Astrocyte (in vitro differentiated cells and primary cell): ENCODE measurements at regions not wholly inside any gene's neighbourhood (a gene's known extent, or its start where the extent isn't known, plus 50 kb on each side); places are given as distances from the start of the nearest gene placed in this dataset.
A peak's percentile ranks its signal among the peaks of the same experiment; 100 is the strongest.

Source experiments
- DNase-seq: peaks from one replicate; pipeline ENCODE4 v3.0.0-alpha.2; 2010; ENCODE audit warnings: low read depth
- FAIRE-seq: peaks from 2 replicates; lab custom pipeline; 2011; peaks lifted over from hg19 to GRCh38; lab: Jason Lieb, UNC
- H2AFZ ChIP-seq: 2 replicates; pipeline ENCODE4 v1.6.0; 2012; ENCODE audit warnings: low read depth, low read length, inconsistent platforms
- H3K27ac ChIP-seq: 2 replicates; pipeline ENCODE4 v1.5.1; 2011; ENCODE audit warnings: low read depth, low read length, inconsistent platforms
- H3K27me3 ChIP-seq: 2 replicates; pipeline ENCODE4 v1.6.0; 2011; ENCODE audit warnings: low read length, inconsistent platforms; ENCODE audit not compliant: insufficient read depth
- H3K36me3 ChIP-seq: 2 replicates; pipeline ENCODE4 v1.5.1; 2011; ENCODE audit warnings: low read length, inconsistent platforms; ENCODE audit not compliant: insufficient read depth
- H3K4me1 ChIP-seq: 2 replicates; pipeline ENCODE4 v1.5.1; 2011; ENCODE audit warnings: low read length, inconsistent platforms; ENCODE audit not compliant: insufficient read depth
- H3K4me2 ChIP-seq: 2 replicates; pipeline ENCODE4 v1.6.0; 2012; ENCODE audit warnings: low read length, inconsistent platforms
- H3K4me3 ChIP-seq: 2 replicates; pipeline ENCODE4 v1.5.1; 2011; ENCODE audit warnings: low read depth, mild to moderate bottlenecking, low read length, inconsistent platforms; ENCODE audit not compliant: insufficient read depth
- H3K79me2 ChIP-seq: 2 replicates; pipeline ENCODE4 v1.6.0; 2012; ENCODE audit warnings: mild to moderate bottlenecking, low read length, inconsistent platforms; ENCODE audit not compliant: insufficient read depth
- H3K9ac ChIP-seq: 2 replicates; pipeline ENCODE4 v1.6.0; 2012; ENCODE audit warnings: mild to moderate bottlenecking, low read length, inconsistent platforms
- H3K9me3 ChIP-seq: 2 replicates; pipeline ENCODE4 v1.5.1; 2012; ENCODE audit warnings: low read depth, mild to moderate bottlenecking, low read length, inconsistent platforms; ENCODE audit not compliant: insufficient read depth
- H4K20me1 ChIP-seq: 2 replicates; pipeline ENCODE4 v1.6.0; 2012; ENCODE audit warnings: low read length, inconsistent platforms; ENCODE audit not compliant: insufficient read depth
- H3K27ac Mint-ChIP-seq: one replicate; pipeline ENCODE4 v1.8.0; 2021; ENCODE audit warnings: mild to moderate bottlenecking, mixed read lengths; ENCODE audit not compliant: unreplicated experiment
- H3K27me3 Mint-ChIP-seq: one replicate; pipeline ENCODE4 v1.8.0; 2021; ENCODE audit warnings: low read depth, mixed read lengths; ENCODE audit not compliant: unreplicated experiment
- H3K36me3 Mint-ChIP-seq: one replicate; pipeline ENCODE4 v1.8.0; 2021; ENCODE audit warnings: low read depth, mixed read lengths; ENCODE audit not compliant: unreplicated experiment
- H3K4me1 Mint-ChIP-seq: one replicate; pipeline ENCODE4 v1.8.0; 2021; ENCODE audit warnings: low read depth, mixed read lengths; ENCODE audit not compliant: unreplicated experiment
- H3K4me3 Mint-ChIP-seq: one replicate; pipeline ENCODE4 v1.8.0; 2021; ENCODE audit warnings: mild to moderate bottlenecking, moderate library complexity, mixed read lengths; ENCODE audit not compliant: unreplicated experiment
- H3K9me3 Mint-ChIP-seq: one replicate; pipeline ENCODE4 v1.8.0; 2021; ENCODE audit warnings: mild to moderate bottlenecking, mixed read lengths; ENCODE audit not compliant: unreplicated experiment
- CTCF ChIP-seq: IDR thresholded peaks from 2 replicates; pipeline ENCODE4 v1.5.1; 2011; ENCODE audit warnings: low read depth, mild to moderate bottlenecking, inconsistent platforms, low read length, moderate library complexity; ENCODE audit not compliant: insufficient read depth
- EZH2 ChIP-seq: IDR thresholded peaks from 2 replicates; pipeline ENCODE4 v1.6.1; 2012; ENCODE audit warnings: mild to moderate bottlenecking, low read length, inconsistent platforms; ENCODE audit not compliant: insufficient read depth

- no peak overlapping the region for H3K9ac ChIP-seq
- Mint-ChIP-seq H3K27me3 (no peaks in the 10 kb centered on the region), H3K36me3 (no peaks in the 10 kb centered on the region), H3K4me1 (no peaks in the 10 kb centered on the region), H3K4me3 (no peak overlapping the region), H3K9me3 (peaks cover 6% of the 10 kb centered on the region), H3K27ac (no peak overlapping the region)
- FAIRE-seq: no peak
- no peaks in the 10 kb centered on the region for H3K79me2 ChIP-seq
- no peaks in the 10 kb centered on the region for H3K36me3 ChIP-seq
- peak; percentile 22 for DNase-seq
- H3K4me3 ChIP-seq: no peak overlapping the region
- H3K27ac ChIP-seq: no peak overlapping the region
- H3K4me2 ChIP-seq: no peak overlapping the region
- no peaks in the 10 kb centered on the region for H3K4me1 ChIP-seq
- no peak for TF ChIP-seq CTCF
- no peak for TF ChIP-seq EZH2
- no peak overlapping the region for H2AFZ ChIP-seq
- H4K20me1 ChIP-seq: no peaks in the 10 kb centered on the region
- H3K27me3 ChIP-seq: no peaks in the 10 kb centered on the region
- no peaks in the 10 kb centered on the region for H3K9me3 ChIP-seq
These were observed 412.4 kb downstream of the RAP2B start for GRCh38 chr3:153574445-153574844.

- Histone ChIP-seq H3K79me2 (no peaks in the 10 kb centered on the region), H3K9me3 (no peaks in the 10 kb centered on the region), H3K4me2 (no peak overlapping the region), H2AFZ (no peak overlapping the region), H3K4me3 (no peak overlapping the region), H3K27me3 (no peaks in the 10 kb centered on the region), H3K4me1 (no peaks in the 10 kb centered on the region), H4K20me1 (no peaks in the 10 kb centered on the region), H3K9ac (no peak overlapping the region), H3K27ac (no peak overlapping the region), H3K36me3 (no peaks in the 10 kb centered on the region)
- FAIRE-seq: no peak
- no peak overlapping the region for H3K4me3 Mint-ChIP-seq
- H3K27me3 Mint-ChIP-seq: no peaks in the 10 kb centered on the region
- no peak for TF ChIP-seq CTCF
- no peak for TF ChIP-seq EZH2
- no peak for DNase-seq
- H3K27ac Mint-ChIP-seq: no peak overlapping the region
- H3K36me3 Mint-ChIP-seq: no peaks in the 10 kb centered on the region
- no peaks in the 10 kb centered on the region for H3K4me1 Mint-ChIP-seq
- H3K9me3 Mint-ChIP-seq: no peaks in the 10 kb centered on the region
These were observed 415.2 kb downstream of the RAP2B start for GRCh38 chr3:153577059-153577736.

- Mint-ChIP-seq H3K9me3 (no peaks in the 10 kb centered on the region), H3K27ac (no peak overlapping the region), H3K4me1 (no peaks in the 10 kb centered on the region), H3K4me3 (no peak overlapping the region), H3K36me3 (no peaks in the 10 kb centered on the region), H3K27me3 (no peaks in the 10 kb centered on the region)
- no peak overlapping the region for H3K4me2 ChIP-seq
- FAIRE-seq: no peak
- DNase-seq: no peak
- H3K4me3 ChIP-seq: no peak overlapping the region
- H4K20me1 ChIP-seq: no peaks in the 10 kb centered on the region
- no peaks in the 10 kb centered on the region for H3K27me3 ChIP-seq
- H3K9me3 ChIP-seq: no peaks in the 10 kb centered on the region
- no peaks in the 10 kb centered on the region for H3K4me1 ChIP-seq
- H3K27ac ChIP-seq: no peak overlapping the region
- no peaks in the 10 kb centered on the region for H3K36me3 ChIP-seq
- TF ChIP-seq CTCF (no peak), EZH2 (no peak)
- no peak overlapping the region for H3K9ac ChIP-seq
- H3K79me2 ChIP-seq: no peaks in the 10 kb centered on the region
- no peak overlapping the region for H2AFZ ChIP-seq
These were observed 416.0 kb downstream of the RAP2B start for GRCh38 chr3:153578046-153578445.
